Skeletal muscle satellite cell (primary cell): ENCODE measurements at regions not wholly inside any gene's neighbourhood (a gene's known extent, or its start where the extent isn't known, plus 50 kb on each side); places are given as distances from the start of the nearest gene placed in this dataset.

ENCODE experiments used
- H3K27me3 ChIP-seq: 2 replicates; pipeline ENCODE4 v1.7.0; 2013; ENCODE audit warnings: low read length; ENCODE audit not compliant: control insufficient read depth, insufficient read depth
- H3K36me3 ChIP-seq: 2 replicates; pipeline ENCODE4 v1.7.0; 2013; ENCODE audit warnings: mild to moderate bottlenecking, control low read depth, low read length; ENCODE audit not compliant: insufficient read depth
- H3K4me1 ChIP-seq: 2 replicates; pipeline ENCODE4 v1.7.0; 2013; ENCODE audit warnings: low read length; ENCODE audit not compliant: control insufficient read depth, insufficient read depth
- H3K4me2 ChIP-seq: 2 replicates; pipeline ENCODE4 v1.7.0; 2013; ENCODE audit warnings: mild to moderate bottlenecking, low read length
- H3K4me3 ChIP-seq: 2 replicates; pipeline ENCODE4 v1.7.0; 2013; ENCODE audit warnings: low read length
- H3K9ac ChIP-seq: 2 replicates; pipeline ENCODE4 v1.7.0; 2013; ENCODE audit warnings: mild to moderate bottlenecking, low read depth, low read length, moderate library complexity
- H3K9me3 ChIP-seq: replicated peaks from 2 replicates; pipeline ENCODE4 v1.7.0; 2013; ENCODE audit warnings: mild to moderate bottlenecking, control low read depth, low read length

GRCh38 chr7:52648872-52649271, 386.6 kb upstream of the POM121L12 start:
- Histone ChIP-seq H3K36me3 (no peaks in the 10 kb centered on the region), H3K27me3 (no peaks in the 10 kb centered on the region), H3K9ac (no peak overlapping the region), H3K9me3 (peaks cover 2% of the 10 kb centered on the region), H3K4me2 (no peak overlapping the region), H3K4me1 (peaks cover 7% of the 10 kb centered on the region), H3K4me3 (no peak overlapping the region)

- Histone ChIP-seq H3K36me3 (no peaks in the 10 kb centered on the region), H3K4me1 (peaks cover 7% of the 10 kb centered on the region), H3K9ac (no peak overlapping the region), H3K9me3 (peaks cover 2% of the 10 kb centered on the region), H3K27me3 (no peaks in the 10 kb centered on the region), H3K4me3 (no peak overlapping the region), H3K4me2 (no peak overlapping the region)
Observed at GRCh38 chr7:52647046-52647445, 388.4 kb upstream of the POM121L12 start.

- no peaks in the 10 kb centered on the region for H3K9me3 ChIP-seq
- H3K36me3 ChIP-seq = no peaks in the 10 kb centered on the region
- no peak overlapping the region for H3K4me3 ChIP-seq
- H3K9ac ChIP-seq = peak overlapping the region; percentile 12
- H3K27me3 ChIP-seq = no peaks in the 10 kb centered on the region
- no peak overlapping the region for H3K4me2 ChIP-seq
- peaks cover 13% of the 10 kb centered on the region for H3K4me1 ChIP-seq
Observed at GRCh38 chr7:52639981-52640380, 395.5 kb upstream of the POM121L12 start.

GRCh38 chr7:52639126-52639525, 396.3 kb upstream of the POM121L12 start:
- Histone ChIP-seq H3K9me3 (no peaks in the 10 kb centered on the region), H3K4me3 (no peak overlapping the region), H3K36me3 (no peaks in the 10 kb centered on the region), H3K27me3 (no peaks in the 10 kb centered on the region), H3K9ac (no peak overlapping the region), H3K4me1 (peaks cover 13% of the 10 kb centered on the region), H3K4me2 (no peak overlapping the region)

DNA sequence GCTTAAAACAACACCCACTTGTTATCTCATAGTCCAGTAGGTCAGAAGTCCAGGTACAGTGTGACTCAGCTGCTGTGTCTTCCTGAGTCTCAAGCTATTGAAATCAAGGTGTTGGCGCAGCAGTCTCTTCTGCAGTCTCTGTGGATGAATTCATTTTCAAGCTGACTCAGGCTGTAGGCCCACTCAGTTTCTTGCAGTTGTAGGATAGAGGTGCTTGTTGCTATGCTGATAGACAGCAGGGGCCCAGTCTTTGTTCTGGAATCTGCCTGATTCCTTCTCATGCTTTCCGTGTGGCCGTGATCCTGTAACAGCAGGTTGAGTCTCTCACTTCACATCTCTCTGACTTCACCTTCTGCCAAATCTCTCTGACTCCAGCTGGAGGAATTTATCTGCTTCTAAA, 400.4 kb upstream of the POM121L12 start:
- H3K4me1 ChIP-seq = peaks cover 7% of the 10 kb centered on the region
- no peaks in the 10 kb centered on the region for H3K9me3 ChIP-seq

DNA sequence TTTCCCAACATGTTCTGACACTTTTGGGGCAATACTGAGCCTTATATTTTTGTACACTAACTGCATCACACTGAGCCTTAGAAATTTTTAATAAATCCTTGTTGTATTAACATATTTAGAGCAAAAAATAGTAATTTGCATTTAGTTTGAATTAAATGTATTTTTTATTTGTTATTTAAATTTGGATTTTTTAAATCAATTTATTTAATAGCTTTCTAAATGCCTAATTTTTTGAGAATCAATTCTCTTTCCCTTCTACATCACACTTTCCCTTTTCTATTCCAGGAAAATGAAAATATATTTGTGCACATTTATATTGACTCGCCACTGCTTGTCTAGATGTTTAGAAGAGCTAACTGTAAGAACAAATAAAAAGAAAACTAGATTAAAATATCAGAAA, 414.6 kb upstream of the POM121L12 start:
- Histone ChIP-seq H3K9ac (no peak overlapping the region), H3K36me3 (no peaks in the 10 kb centered on the region), H3K4me2 (no peak overlapping the region), H3K4me3 (no peak overlapping the region), H3K9me3 (no peaks in the 10 kb centered on the region), H3K27me3 (no peaks in the 10 kb centered on the region), H3K4me1 (no peaks in the 10 kb centered on the region)

More for the DNA sequence above, 400.4 kb upstream of the POM121L12 start:
- no peak overlapping the region for H3K4me2 ChIP-seq
- H3K27me3 ChIP-seq = no peaks in the 10 kb centered on the region
- H3K9ac ChIP-seq = no peak overlapping the region
- no peak overlapping the region for H3K4me3 ChIP-seq
- no peaks in the 10 kb centered on the region for H3K36me3 ChIP-seq

DNA sequence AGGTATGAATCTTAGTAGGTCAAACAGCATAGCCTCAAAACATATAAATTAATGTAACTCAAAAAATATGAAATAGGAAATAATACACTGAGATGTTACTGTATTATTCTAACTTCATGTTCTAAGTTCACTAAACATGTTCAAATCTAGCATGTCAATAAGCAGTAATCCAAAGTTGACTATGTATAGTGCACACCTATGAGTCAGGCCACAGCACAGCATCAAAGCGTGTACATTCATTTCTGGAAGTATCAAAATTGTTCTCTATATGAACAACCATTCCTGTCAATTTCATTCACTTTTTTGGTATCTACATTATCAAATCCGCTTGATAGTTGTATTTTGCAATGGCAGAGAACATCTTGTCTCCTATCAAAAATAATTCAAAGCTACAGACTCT, 418.9 kb upstream of the POM121L12 start:
- H3K4me2 ChIP-seq = no peak overlapping the region
- H3K4me3 ChIP-seq = no peak overlapping the region
- no peaks in the 10 kb centered on the region for H3K4me1 ChIP-seq
- no peaks in the 10 kb centered on the region for H3K27me3 ChIP-seq
- no peak overlapping the region for H3K9ac ChIP-seq
- no peaks in the 10 kb centered on the region for H3K9me3 ChIP-seq
- no peaks in the 10 kb centered on the region for H3K36me3 ChIP-seq

- Histone ChIP-seq H3K9ac (no peak overlapping the region), H3K4me3 (no peak overlapping the region), H3K36me3 (no peaks in the 10 kb centered on the region), H3K9me3 (no peaks in the 10 kb centered on the region), H3K4me2 (no peak overlapping the region), H3K27me3 (no peaks in the 10 kb centered on the region), H3K4me1 (no peaks in the 10 kb centered on the region)
Observed at GRCh38 chr7:52615021-52615695, 420.3 kb upstream of the POM121L12 start.

DNA sequence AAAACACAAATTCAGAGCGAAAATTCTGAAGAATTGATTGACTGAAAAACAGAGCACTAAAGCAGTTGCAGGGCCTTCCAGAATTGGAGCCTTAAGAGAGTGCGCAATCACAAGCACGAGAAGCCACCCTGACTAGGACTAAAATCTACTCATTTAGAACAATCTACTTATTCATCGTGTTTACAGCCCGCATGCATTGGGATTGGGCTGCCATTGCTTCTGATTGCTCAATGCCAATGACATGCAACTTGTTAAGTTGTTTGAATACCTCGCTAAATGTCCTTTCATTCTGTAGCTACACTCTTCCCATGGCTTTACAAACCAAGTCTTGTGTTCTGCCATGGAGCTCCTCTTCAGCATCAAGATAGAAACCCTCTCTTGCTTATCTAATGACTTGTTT, 425.9 kb upstream of the POM121L12 start:
- Histone ChIP-seq H3K36me3 (no peaks in the 10 kb centered on the region), H3K9me3 (no peaks in the 10 kb centered on the region), H3K4me3 (no peak overlapping the region), H3K4me1 (no peaks in the 10 kb centered on the region), H3K9ac (no peak overlapping the region), H3K4me2 (no peak overlapping the region), H3K27me3 (no peaks in the 10 kb centered on the region)

- no peaks in the 10 kb centered on the region for H3K36me3 ChIP-seq
Observed at GRCh38 chr7:52592698-52593097, 442.7 kb upstream of the POM121L12 start.

DNA sequence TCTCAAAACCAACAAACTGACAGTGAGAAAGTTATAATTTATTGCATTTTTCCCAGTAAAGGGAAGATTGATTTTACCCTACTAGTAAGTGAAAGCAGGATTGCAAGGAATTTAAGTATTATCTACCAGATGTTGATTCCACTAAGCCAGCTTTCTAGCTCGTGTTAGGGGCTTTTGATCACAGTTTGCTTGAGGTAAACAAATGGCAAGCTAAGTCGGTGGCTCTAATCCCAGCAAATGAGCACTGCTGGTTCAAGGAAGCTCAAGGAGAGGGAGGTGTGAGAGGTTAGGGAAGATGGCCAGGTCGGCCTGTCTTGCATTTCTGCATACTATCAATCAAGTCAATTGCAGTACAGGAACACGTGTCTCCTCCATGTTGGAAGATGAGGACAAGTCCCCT, 448.7 kb upstream of the POM121L12 start:
- Histone ChIP-seq H3K9ac (no peak overlapping the region), H3K4me3 (no peak overlapping the region), H3K9me3 (no peaks in the 10 kb centered on the region), H3K36me3 (no peaks in the 10 kb centered on the region), H3K4me2 (no peak overlapping the region), H3K4me1 (no peaks in the 10 kb centered on the region), H3K27me3 (no peaks in the 10 kb centered on the region)

More at GRCh38 chr7:52592698-52593097, 442.7 kb upstream of the POM121L12 start:
- H3K4me1 ChIP-seq = no peaks in the 10 kb centered on the region
- no peak overlapping the region for H3K9ac ChIP-seq
- no peak overlapping the region for H3K4me3 ChIP-seq
- no peaks in the 10 kb centered on the region for H3K27me3 ChIP-seq
- no peaks in the 10 kb centered on the region for H3K9me3 ChIP-seq
- H3K4me2 ChIP-seq = no peak overlapping the region

DNA sequence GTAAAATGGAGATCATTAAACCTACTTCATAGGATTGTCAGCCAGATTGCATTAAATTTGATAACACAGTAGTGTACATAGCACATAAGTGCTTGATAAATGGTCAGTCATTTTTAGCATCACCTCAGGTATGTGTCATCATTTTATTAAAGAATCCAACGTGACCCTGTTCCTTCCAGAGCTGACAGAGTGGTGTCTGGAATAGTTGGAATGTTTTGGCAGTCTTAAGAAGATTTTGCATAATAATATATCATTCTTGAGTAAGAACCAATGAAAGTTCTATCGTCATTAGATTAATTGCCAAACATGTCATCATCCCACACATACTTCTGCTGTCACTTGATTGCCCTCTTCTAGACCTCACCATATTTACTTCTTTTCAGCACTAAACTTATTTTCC, 451.4 kb upstream of the POM121L12 start:
- Histone ChIP-seq H3K4me3 (no peak overlapping the region), H3K27me3 (no peaks in the 10 kb centered on the region), H3K9ac (no peak overlapping the region), H3K36me3 (no peaks in the 10 kb centered on the region), H3K4me1 (no peaks in the 10 kb centered on the region), H3K9me3 (no peaks in the 10 kb centered on the region), H3K4me2 (no peak overlapping the region)
